ENCODE measurements at regions not wholly inside any gene's neighbourhood (a gene's known extent, or its start where the extent isn't known, plus 50 kb on each side); places are given as distances from the start of the nearest gene placed in this dataset.
A peak's percentile ranks its signal among the peaks of the same experiment; 100 is the strongest.

- Mint-ChIP-seq H3K27me3 (ENCODE audit: unreplicated experiment) (peaks cover 52% of the 10 kb centered on the region), H3K27ac (ENCODE audit: unreplicated experiment) (no peak overlapping the region), H3K9me3 (ENCODE audit: unreplicated experiment) (peaks cover 2% of the 10 kb centered on the region), H3K4me3 (ENCODE audit: unreplicated experiment) (no peak overlapping the region), H3K36me3 (ENCODE audit: unreplicated experiment) (peaks cover 2% of the 10 kb centered on the region), H3K4me1 (ENCODE audit: unreplicated experiment) (peaks cover 6% of the 10 kb centered on the region)
- TF ChIP-seq CTCF (IDR thresholded peaks at IDR 0.05), result no peak
- DNase-seq (ENCODE audit: extremely low spot score, unreplicated experiment), result no peak
Observed at GRCh38 chr13:31905961-31906360, 125.6 kb upstream of the FRY start.

GRCh38 chr13:31908696-31909411 is 122.7 kb upstream of the FRY start:
- Mint-ChIP-seq H3K4me3 (ENCODE audit: unreplicated experiment) (no peak overlapping the region), H3K36me3 (ENCODE audit: unreplicated experiment) (peaks cover 2% of the 10 kb centered on the region), H3K27ac (ENCODE audit: unreplicated experiment) (no peak overlapping the region), H3K27me3 (ENCODE audit: unreplicated experiment) (peaks cover 45% of the 10 kb centered on the region), H3K9me3 (ENCODE audit: unreplicated experiment) (no peaks in the 10 kb centered on the region), H3K4me1 (ENCODE audit: unreplicated experiment) (peaks cover 6% of the 10 kb centered on the region)
- DNase-seq (ENCODE audit: extremely low spot score, unreplicated experiment), result no peak
- TF ChIP-seq CTCF (IDR thresholded peaks at IDR 0.05), result no peak

GRCh38 chr13:31909864-31910551 is 121.6 kb upstream of the FRY start:
- peak; percentile 90 for TF ChIP-seq CTCF (IDR thresholded peaks at IDR 0.05)
- H3K4me3 Mint-ChIP-seq (ENCODE audit: unreplicated experiment), result no peak overlapping the region
- no peaks in the 10 kb centered on the region for H3K9me3 Mint-ChIP-seq (ENCODE audit: unreplicated experiment)
- no peak overlapping the region for H3K27ac Mint-ChIP-seq (ENCODE audit: unreplicated experiment)
- H3K4me1 Mint-ChIP-seq (ENCODE audit: unreplicated experiment), result peaks cover 4% of the 10 kb centered on the region
- no peaks in the 10 kb centered on the region for H3K36me3 Mint-ChIP-seq (ENCODE audit: unreplicated experiment)
- peaks cover 44% of the 10 kb centered on the region for H3K27me3 Mint-ChIP-seq (ENCODE audit: unreplicated experiment)
- no peak for DNase-seq (ENCODE audit: extremely low spot score, unreplicated experiment)

- Mint-ChIP-seq H3K9me3 (ENCODE audit: unreplicated experiment) (no peaks in the 10 kb centered on the region), H3K4me3 (ENCODE audit: unreplicated experiment) (no peak overlapping the region), H3K36me3 (ENCODE audit: unreplicated experiment) (no peaks in the 10 kb centered on the region), H3K4me1 (ENCODE audit: unreplicated experiment) (peaks cover 4% of the 10 kb centered on the region), H3K27me3 (ENCODE audit: unreplicated experiment) (peaks cover 44% of the 10 kb centered on the region), H3K27ac (ENCODE audit: unreplicated experiment) (no peak overlapping the region)
- no peak for TF ChIP-seq CTCF (IDR thresholded peaks at IDR 0.05)
- DNase-seq (ENCODE audit: extremely low spot score, unreplicated experiment), result no peak
Observed at GRCh38 chr13:31910633-31911032, 120.9 kb upstream of the FRY start.

GRCh38 chr13:31912647-31913401 is 118.8 kb upstream of the FRY start:
- no peak for TF ChIP-seq CTCF (IDR thresholded peaks at IDR 0.05)
- Mint-ChIP-seq H3K4me3 (ENCODE audit: unreplicated experiment) (no peak overlapping the region), H3K27ac (ENCODE audit: unreplicated experiment) (no peak overlapping the region), H3K27me3 (ENCODE audit: unreplicated experiment) (peaks cover 27% of the 10 kb centered on the region), H3K36me3 (ENCODE audit: unreplicated experiment) (no peaks in the 10 kb centered on the region), H3K4me1 (ENCODE audit: unreplicated experiment) (no peaks in the 10 kb centered on the region), H3K9me3 (ENCODE audit: unreplicated experiment) (no peaks in the 10 kb centered on the region)
- DNase-seq (ENCODE audit: extremely low spot score, unreplicated experiment), result no peak

All from osteocyte (in vitro differentiated cells).